Peyer's patch (tissue), 4 donors: ENCODE measurements at regions not wholly inside any gene's neighbourhood (a gene's known extent, or its start where the extent isn't known, plus 50 kb on each side); places are given as distances from the start of the nearest gene placed in this dataset.

Source experiments
- CTCF ChIP-seq, 6 experiments: fragments of 450-650 bp in 4 of 6; fragments of 200-600 bp in 2 of 6; sonication (generic) in 1 of 6; IDR thresholded peaks; one replicate each; pipeline ENCODE4 v1.5.1; 2017 to 2019; ENCODE audit warnings: antibody characterized with exemption in 6 of 6, mild to moderate bottlenecking in 3 of 6, moderate library complexity in 1 of 6
- POLR2A ChIP-seq, 2 donors: fragments of 450-650 bp; IDR thresholded peaks; one replicate each; pipeline ENCODE4 v1.5.1; 2017; ENCODE audit warnings: antibody characterized with exemption in 2 of 2, mild to moderate bottlenecking in 2 of 2, moderate library complexity in 2 of 2

- TF ChIP-seq CTCF (IDR thresholded peaks at IDR 0.05) (no peak), POLR2A (IDR thresholded peaks at IDR 0.05) (no peak)
Measured at GRCh38 chr4:20319825-20320612, 68.3 kb downstream of the SLIT2 start.
